ENCODE measurements at regions not wholly inside any gene's neighbourhood (a gene's known extent, or its start where the extent isn't known, plus 50 kb on each side); places are given as distances from the start of the nearest gene placed in this dataset.
"Not testable (repeated sequence)": the region's sequence is repeated elsewhere in the genome, so short reads cannot be mapped to it uniquely, and the experiment has no call there.

DNA sequence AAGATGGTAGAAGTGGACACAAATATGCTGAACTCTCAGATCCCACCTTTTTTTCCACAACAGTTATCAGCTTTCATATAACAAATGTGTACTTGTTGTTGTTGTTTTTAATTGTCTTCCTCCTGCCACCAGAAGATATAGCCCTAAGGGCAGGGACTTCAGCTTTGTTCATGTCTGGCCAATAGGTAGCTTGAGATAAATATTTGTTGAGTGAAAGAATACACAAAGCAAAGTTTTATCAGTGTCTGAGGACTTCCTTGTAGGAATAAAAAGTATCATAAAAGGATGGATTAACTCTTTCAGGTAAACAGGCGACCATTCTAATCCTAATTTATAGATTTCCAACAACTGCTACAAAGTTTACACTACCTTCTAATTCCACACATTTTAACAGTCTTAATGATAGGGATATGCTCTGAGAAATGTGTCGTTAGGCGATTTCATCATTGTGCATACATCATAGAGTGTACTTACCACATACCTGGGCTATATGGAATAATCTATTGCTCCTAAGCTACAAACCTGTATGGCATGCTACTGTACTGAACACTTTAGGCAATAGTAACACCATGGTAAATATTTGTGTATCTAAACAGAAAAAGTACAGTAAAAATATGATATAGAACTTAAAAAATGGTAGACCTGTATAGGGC is 186.1 kb downstream of the ATOH1 start:
- DNase-seq (ENCODE audit: low spot score) = no peak

DNA sequence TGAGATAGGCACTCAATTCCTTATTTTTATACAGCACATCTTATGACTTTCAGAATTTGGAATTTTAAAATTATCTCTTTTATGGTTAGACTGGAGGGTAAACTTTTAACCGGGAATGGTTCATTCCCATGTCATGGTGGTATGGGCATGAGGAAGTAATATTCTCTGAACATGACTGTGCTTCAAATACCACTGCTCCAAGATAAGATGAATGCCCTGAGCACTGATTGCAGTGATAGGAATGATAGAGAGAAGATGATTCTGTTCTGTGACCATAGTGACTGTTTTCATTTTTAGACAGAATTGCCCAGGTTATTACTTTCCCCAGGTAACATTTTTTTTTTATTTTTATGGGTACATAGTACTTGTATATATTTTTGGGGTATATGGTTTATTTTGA is 187.4 kb downstream of the ATOH1 start:
- DNase-seq (ENCODE audit: low spot score) = no peak

- no peak for DNase-seq (ENCODE audit: low spot score)
These were observed 174.9 kb upstream of the SMARCAD1 start for GRCh38 chr4:94032754-94033153.

GRCh38 chr4:94036964-94037363 is 170.7 kb upstream of the SMARCAD1 start:
- DNase-seq (ENCODE audit: low spot score) = no peak

DNA sequence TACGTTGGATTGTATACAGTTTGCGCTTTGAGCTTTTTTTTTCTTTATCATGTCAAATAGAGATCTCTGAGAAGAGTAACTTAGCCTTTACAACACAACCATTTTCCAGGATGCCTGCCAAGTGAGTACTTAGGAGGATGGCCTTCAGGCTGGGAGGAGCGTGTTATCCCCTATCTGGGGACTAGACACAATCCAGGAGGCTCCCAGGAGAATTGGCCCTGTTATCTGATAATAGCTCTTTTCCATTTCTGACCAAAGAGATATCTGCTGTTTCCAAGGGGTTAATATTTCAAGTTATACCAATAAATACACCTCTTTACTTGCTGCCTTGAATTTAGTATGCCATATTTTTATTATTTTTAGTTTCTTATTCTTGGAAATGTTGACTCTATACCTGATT is 169.5 kb upstream of the SMARCAD1 start:
- DNase-seq (ENCODE audit: low spot score) = no peak

GRCh38 chr4:94039226-94039625 is 168.4 kb upstream of the SMARCAD1 start:
- DNase-seq (ENCODE audit: low spot score) = no peak

GRCh38 chr4:94044471-94044870 is 163.2 kb upstream of the SMARCAD1 start:
- DNase-seq (ENCODE audit: low spot score) = not testable (repeated sequence)

DNA sequence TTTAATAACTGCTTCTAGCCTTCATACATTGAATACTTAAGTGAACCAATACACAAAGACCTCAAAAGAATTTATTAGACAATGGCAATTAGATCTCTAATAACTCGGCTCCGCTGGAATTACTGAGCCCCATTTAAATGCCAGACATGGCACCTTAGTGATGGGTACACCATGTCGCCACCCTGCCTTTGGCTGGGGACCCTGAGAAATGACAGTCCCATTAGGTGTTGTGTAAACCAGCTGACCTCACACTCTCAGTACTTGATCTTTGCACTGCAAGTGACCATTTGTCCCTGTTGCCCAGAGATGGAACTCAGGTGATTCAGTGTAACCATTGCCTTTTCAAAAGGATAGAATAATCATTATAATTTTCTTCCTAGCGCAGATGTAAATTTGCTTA is 144.6 kb upstream of the SMARCAD1 start:
- DNase-seq (ENCODE audit: low spot score) = no peak

DNA sequence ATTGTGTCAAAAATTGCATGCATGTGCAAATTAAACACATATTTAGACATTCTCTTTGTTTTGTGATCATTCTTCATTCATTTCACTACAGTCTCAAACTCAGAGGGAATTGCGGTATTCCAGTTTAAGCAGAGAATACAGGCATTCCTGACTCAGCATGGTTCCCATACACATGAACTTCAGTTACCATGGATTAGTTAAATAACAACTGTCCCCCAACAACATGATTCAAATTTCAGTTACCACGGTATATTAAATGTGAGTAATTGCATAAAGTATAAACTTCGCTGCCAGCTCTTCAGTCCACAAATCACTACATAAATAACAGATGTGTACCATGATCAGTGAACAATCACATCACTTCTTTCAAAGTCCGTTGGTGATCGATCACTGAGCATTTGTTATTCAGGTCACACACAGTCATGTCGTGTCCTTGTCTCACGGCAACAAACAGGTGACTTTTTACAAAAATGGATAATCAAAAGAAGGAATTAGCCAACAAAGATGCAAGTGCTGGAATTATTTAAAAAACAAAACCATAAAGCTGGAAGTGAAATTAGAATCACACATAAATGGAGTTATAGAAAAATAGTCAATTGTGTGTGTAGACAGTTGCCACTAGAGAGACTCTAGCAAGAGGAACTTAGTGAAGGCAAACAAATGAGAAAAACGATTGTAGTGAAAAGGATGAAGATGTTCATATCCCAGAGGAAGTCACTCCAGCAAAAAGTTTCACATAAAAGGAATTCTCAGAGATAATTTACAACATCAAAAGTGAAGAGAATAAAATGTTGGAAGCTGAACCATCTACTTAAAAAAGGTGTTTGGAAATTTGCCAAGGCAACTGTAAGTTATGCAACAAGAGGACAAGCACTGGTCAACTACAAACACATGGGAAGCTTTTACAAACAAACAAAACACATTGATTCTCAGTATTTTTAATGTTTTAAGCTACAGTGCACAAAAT is 138.6 kb upstream of the SMARCAD1 start:
- no peak for DNase-seq (ENCODE audit: low spot score)

DNA sequence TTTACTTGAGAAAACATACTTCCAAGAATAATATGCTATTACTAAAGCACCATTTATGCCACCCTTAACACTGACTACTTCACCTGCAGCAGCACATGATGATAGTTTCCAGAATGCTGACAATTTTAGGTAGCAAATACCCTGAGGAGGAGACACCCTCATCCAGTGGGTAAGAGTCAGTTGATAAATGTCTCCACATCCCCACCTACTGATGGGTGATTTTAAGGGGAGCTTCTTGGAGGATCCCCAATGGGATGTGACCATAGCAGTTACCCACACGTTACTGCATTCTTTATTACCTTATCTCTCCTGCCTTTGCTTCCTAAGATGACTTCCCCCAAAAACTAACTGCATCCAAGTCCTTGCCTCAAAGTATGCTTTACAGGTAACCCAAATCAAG is 131.2 kb upstream of the SMARCAD1 start:
- no peak for DNase-seq (ENCODE audit: low spot score)

- no peak for DNase-seq (ENCODE audit: low spot score)
These were observed 123.5 kb upstream of the SMARCAD1 start for GRCh38 chr4:94084155-94084554.

DNA sequence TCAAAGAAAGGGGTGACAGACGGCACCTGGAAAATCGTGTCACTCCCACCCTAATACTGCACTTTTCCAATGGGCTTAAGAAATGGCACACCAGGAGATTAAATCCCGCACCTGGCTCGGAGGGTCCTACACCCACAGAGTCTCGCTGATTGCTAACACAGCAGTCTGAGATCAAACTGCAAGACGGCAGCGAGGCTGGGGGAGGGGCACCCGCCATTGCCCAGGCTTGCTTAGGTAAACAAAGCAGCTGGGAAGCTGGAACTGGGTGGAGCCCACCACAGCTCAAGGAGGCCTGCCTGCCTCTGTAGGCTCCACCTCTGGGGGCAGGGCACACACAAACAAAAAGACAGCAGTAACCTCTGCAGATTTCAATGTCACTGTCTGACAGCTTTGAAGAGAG is 108.5 kb upstream of the SMARCAD1 start:
- not testable (repeated sequence) for DNase-seq (ENCODE audit: low spot score)

GRCh38 chr4:94112644-94113043 is 95.0 kb upstream of the SMARCAD1 start:
- no peak for DNase-seq (ENCODE audit: low spot score)

GRCh38 chr4:94115687-94116086 is 92.0 kb upstream of the SMARCAD1 start:
- DNase-seq (ENCODE audit: low spot score) = no peak

DNA sequence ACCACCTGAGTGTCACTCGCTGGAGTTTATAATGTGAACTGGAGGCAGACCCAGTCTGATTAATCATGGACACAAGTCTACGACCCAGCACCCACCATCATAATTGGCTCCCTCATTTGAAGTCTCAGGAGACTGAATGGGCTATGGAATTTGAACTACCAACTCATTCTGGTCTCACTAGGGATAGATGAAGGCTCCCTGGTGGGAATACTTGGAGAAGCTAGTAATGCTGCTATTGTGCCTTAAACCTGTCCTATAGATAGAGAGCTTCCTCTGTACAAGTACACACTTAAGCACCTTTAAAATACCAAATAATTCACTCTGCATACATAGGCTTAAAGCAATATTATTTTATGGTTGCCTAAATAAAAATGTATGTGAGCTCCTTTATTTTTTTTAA is 90.8 kb upstream of the SMARCAD1 start:
- no peak for DNase-seq (ENCODE audit: low spot score)

DNA sequence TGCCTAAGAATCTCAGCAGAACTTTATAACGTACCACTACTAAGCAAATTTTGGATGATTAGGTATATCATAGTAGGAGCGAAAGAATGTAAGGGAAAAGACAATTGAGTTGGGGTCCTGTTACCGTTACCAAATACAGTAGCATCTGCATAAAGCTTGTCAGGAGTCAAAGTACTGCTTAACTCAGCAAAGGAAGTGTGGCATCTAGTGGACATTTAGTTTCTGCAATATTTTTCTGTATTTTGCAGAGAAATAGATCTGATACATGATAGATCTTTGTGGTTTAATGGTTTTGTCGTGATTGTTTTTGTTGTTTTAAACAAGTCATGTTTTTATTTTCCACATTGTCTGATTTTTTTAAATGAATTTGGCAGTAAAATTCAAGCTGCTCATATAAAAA is 81.0 kb upstream of the SMARCAD1 start:
- no peak for DNase-seq (ENCODE audit: low spot score)

GRCh38 chr4:94127707-94128328 is 79.8 kb upstream of the SMARCAD1 start:
- DNase-seq (ENCODE audit: low spot score) = no peak

- DNase-seq (ENCODE audit: low spot score) = no peak
These were observed 76.5 kb upstream of the SMARCAD1 start for GRCh38 chr4:94131212-94131611.

DNA sequence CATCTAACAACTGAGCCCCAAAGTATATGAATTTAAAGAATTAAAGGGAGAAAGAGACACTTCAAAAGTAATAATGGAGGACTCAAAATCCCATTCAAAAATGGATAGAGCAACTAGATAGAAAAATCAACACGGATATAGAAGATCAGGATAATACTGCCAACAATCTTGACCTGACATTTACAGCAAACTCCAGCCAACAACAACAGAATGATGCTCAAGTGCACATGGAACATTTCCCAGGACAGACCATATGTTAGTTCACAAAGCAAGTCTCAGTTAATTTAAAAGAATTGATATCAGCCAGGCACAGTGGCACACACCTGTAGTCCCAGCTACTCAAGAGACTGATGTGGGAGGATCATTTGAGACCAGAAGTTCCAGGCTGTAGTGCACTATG is 72.0 kb upstream of the SMARCAD1 start:
- DNase-seq (ENCODE audit: low spot score) = no peak

DNA sequence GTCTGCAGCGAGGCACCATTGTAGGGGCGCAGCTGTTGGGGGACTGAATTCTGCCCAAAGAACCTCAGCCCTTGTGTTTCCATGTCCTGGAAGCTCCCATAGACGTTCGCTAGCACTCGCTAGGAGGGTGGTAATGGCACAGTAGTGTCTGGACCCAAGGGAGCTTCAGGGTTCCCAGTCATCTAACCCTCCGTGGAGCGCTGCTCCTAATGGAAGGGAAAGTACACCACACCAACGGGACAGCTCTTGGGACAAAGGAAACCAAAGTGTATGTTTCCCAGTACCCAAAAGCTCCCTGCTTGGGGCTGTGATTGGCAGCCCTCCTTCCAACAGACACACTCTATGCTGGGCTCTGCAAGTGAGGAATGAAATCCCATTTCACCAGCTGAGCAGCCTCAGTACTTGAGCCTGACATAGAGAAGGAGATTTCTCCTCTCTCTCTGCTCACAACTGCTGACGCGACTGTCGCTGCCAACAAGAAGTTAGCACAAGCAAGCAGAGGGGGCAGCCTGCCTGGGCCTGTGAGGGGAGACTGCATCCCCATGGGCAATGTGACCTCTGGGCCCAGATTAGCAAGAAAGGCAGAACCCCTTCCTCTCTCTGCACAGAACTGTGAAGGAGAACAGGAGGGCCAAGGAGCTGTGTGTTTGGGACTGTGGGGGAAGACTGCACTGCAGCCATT is 67.6 kb upstream of the SMARCAD1 start:
- DNase-seq (ENCODE audit: low spot score) = no peak

DNA sequence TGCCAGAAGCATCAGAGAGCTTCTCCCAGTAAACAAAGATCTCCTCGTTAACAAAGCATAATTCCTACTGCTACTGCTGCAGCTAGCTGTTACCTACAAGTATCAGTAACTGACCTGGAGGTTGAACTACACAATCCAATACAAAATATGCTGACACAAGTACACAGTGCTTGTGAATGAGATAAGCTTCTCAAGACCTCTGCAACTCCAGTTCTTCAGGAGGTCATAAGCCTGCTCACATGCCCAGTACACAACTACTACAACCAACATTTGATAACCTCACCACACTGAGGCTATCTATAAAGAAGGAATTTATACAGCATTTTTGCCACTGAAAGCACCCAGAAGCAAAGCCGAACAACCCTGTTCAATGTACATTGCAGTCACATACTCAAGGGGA is 66.7 kb upstream of the SMARCAD1 start:
- no peak for DNase-seq (ENCODE audit: low spot score)

- DNase-seq (ENCODE audit: low spot score) = peak; percentile 61
These were observed 59.6 kb upstream of the SMARCAD1 start for GRCh38 chr4:94148052-94148451.

Data from ureter (tissue), 1 donor.